GM19467 (cell line): ENCODE measurements at regions not wholly inside any gene's neighbourhood (a gene's known extent, or its start where the extent isn't known, plus 50 kb on each side); places are given as distances from the start of the nearest gene placed in this dataset.

Experiments used
- ATAC-seq: cut with Tn5 transposase; IDR thresholded peaks from one replicate; pipeline ENCODE4 v1.9.1; 2021; ENCODE audit warnings: mild to moderate bottlenecking, moderate library complexity; ENCODE audit not compliant: unreplicated experiment

- ATAC-seq = no peak
Observed at GRCh38 chr5:54624805-54625568, 107.4 kb downstream of the SNX18 start.

GRCh38 chr5:54621709-54622108 lies 104.2 kb downstream of the SNX18 start:
- no peak for ATAC-seq

GRCh38 chr5:54621048-54621447 lies 103.5 kb downstream of the SNX18 start:
- ATAC-seq = no peak

- no peak for ATAC-seq
Observed at GRCh38 chr5:54620141-54620933, 102.8 kb downstream of the SNX18 start.

GRCh38 chr5:54619731-54620130 lies 102.2 kb downstream of the SNX18 start:
- ATAC-seq = no peak

GRCh38 chr5:54616518-54617220 lies 99.1 kb downstream of the SNX18 start:
- ATAC-seq = no peak

- no peak for ATAC-seq
Observed at GRCh38 chr5:54616031-54616430, 98.5 kb downstream of the SNX18 start.

GRCh38 chr5:54615381-54615780 lies 97.8 kb downstream of the SNX18 start:
- ATAC-seq = no peak

- no peak for ATAC-seq
Observed at GRCh38 chr5:54612711-54613110, 95.2 kb downstream of the SNX18 start.

- ATAC-seq = no peak
Observed at GRCh38 chr5:54611290-54611951, 93.9 kb downstream of the SNX18 start.

- ATAC-seq = peak; percentile 91
Observed at GRCh38 chr5:54610197-54610944, 92.8 kb downstream of the SNX18 start.

GRCh38 chr5:54608423-54609085 lies 91.0 kb downstream of the SNX18 start:
- no peak for ATAC-seq

GRCh38 chr5:54607006-54607405 lies 89.4 kb downstream of the SNX18 start:
- ATAC-seq = no peak

GRCh38 chr5:54603372-54603771 lies 85.8 kb downstream of the SNX18 start:
- ATAC-seq = no peak

GRCh38 chr5:54602475-54602874 lies 84.9 kb downstream of the SNX18 start:
- no peak for ATAC-seq

GRCh38 chr5:54601411-54602230 lies 84.1 kb downstream of the SNX18 start:
- ATAC-seq = no peak
